Vagina (tissue), 2 donors: ENCODE measurements at regions not wholly inside any gene's neighbourhood (a gene's known extent, or its start where the extent isn't known, plus 50 kb on each side); places are given as distances from the start of the nearest gene placed in this dataset.

Source experiments
- POLR2A ChIP-seq, 2 donors: fragments of 450-650 bp; IDR thresholded peaks; one replicate each; pipeline ENCODE4 v1.6.1; 2017; ENCODE audit warnings: antibody characterized with exemption in 2 of 2, mild to moderate bottlenecking in 2 of 2, moderate library complexity in 2 of 2
- TF ChIP-seq, protein P1 (sequence below), 3 experiments: fragments of 450-650 bp in 2 of 3; fragments of 200-600 bp in 1 of 3; sonication (generic) in 1 of 3; IDR thresholded peaks; one replicate each; pipeline ENCODE4 v1.5.1; 2017 to 2019; ENCODE audit warnings: antibody characterized with exemption in 3 of 3, mild to moderate bottlenecking in 2 of 3, moderate library complexity in 2 of 3

DNA sequence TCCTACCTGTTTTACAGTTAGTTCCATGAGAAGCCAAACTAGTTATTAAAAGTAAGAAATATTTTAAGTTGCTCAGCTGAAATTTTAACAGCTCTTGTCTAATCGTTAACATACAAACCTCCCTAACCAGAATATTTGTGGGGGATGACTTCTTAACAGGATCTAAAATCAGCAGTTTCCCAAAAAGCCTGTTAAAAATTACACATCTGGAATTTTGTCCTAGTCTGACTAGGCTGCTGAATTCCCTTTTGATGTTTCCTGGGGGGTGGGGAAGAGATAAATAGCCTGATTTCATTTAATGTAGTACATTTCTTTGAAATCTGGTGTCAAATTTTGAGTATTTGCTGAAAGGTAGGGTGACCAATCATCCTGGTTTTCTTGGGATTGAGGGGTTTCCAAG is 78.8 kb upstream of the ARHGAP29 start:
- TF ChIP-seq, protein P1, sequence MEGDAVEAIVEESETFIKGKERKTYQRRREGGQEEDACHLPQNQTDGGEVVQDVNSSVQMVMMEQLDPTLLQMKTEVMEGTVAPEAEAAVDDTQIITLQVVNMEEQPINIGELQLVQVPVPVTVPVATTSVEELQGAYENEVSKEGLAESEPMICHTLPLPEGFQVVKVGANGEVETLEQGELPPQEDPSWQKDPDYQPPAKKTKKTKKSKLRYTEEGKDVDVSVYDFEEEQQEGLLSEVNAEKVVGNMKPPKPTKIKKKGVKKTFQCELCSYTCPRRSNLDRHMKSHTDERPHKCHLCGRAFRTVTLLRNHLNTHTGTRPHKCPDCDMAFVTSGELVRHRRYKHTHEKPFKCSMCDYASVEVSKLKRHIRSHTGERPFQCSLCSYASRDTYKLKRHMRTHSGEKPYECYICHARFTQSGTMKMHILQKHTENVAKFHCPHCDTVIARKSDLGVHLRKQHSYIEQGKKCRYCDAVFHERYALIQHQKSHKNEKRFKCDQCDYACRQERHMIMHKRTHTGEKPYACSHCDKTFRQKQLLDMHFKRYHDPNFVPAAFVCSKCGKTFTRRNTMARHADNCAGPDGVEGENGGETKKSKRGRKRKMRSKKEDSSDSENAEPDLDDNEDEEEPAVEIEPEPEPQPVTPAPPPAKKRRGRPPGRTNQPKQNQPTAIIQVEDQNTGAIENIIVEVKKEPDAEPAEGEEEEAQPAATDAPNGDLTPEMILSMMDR (IDR thresholded peaks at IDR 0.05), result no peak
- no peak for TF ChIP-seq POLR2A (IDR thresholded peaks at IDR 0.05)
